ENCODE measurements at regions not wholly inside any gene's neighbourhood (a gene's known extent, or its start where the extent isn't known, plus 50 kb on each side); places are given as distances from the start of the nearest gene placed in this dataset.

DNA sequence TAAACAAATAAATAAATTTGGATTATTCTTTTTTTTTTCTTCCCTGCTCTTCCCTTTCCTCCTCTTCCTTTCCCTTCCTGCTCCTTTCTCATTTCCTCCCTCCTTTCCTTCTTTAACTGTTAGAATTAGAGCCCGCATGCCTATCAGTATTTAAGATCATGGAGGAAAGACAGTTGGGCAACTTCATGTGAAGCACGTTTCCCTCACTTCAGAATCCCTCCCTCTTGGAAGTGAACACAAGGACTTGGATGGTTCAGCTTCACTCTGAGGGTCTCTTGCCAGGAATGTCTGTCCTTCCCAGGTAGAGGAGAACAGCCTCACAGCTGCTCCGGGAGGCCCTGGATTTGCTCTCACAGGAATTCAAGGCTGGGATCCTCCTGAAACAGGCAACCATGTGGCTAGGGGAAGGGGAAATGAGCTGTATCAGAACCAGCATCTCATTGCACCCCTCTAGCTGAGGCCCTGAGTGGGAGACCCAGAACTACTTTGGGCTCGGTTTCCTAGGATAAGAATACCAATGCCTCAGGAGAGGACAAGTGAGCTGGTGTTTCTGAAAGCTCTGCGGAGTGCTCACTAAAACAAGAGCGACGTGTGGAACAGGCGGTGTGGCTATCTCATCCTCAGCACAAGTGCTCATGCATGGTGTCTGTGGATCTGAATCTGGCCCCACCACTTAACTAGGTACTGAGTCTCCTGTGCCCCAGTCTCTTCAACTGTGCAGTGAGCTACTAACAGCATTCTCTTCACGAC lies 230.5 kb downstream of the MYCN start:
- Histone ChIP-seq H3K27me3 (no peaks in the 10 kb centered on the region), H3K36me3 (replicated peaks in 1 of 2) (no peaks in the 10 kb centered on the region), H3K9me3 (replicated peaks in 1 of 3) (no peaks in the 10 kb centered on the region), H3K4me3 (no peak overlapping the region), H3K4me1 (replicated peaks in 1 of 2) (no peaks in the 10 kb centered on the region), H3K27ac (no peak overlapping the region)
- 86 to 91% (median 89%) methylated on average over 8 to 9 of the region's 9 CpGs for WGBS, 4 donors
- intact Hi-C loops (cut with DNase I): no loop called here
- TF ChIP-seq, protein P1, sequence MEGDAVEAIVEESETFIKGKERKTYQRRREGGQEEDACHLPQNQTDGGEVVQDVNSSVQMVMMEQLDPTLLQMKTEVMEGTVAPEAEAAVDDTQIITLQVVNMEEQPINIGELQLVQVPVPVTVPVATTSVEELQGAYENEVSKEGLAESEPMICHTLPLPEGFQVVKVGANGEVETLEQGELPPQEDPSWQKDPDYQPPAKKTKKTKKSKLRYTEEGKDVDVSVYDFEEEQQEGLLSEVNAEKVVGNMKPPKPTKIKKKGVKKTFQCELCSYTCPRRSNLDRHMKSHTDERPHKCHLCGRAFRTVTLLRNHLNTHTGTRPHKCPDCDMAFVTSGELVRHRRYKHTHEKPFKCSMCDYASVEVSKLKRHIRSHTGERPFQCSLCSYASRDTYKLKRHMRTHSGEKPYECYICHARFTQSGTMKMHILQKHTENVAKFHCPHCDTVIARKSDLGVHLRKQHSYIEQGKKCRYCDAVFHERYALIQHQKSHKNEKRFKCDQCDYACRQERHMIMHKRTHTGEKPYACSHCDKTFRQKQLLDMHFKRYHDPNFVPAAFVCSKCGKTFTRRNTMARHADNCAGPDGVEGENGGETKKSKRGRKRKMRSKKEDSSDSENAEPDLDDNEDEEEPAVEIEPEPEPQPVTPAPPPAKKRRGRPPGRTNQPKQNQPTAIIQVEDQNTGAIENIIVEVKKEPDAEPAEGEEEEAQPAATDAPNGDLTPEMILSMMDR (IDR thresholded peaks at IDR 0.05): no peak
- TF ChIP-seq POLR2A (IDR thresholded peaks at IDR 0.05): no peak
- DNase-seq: no peak

DNA sequence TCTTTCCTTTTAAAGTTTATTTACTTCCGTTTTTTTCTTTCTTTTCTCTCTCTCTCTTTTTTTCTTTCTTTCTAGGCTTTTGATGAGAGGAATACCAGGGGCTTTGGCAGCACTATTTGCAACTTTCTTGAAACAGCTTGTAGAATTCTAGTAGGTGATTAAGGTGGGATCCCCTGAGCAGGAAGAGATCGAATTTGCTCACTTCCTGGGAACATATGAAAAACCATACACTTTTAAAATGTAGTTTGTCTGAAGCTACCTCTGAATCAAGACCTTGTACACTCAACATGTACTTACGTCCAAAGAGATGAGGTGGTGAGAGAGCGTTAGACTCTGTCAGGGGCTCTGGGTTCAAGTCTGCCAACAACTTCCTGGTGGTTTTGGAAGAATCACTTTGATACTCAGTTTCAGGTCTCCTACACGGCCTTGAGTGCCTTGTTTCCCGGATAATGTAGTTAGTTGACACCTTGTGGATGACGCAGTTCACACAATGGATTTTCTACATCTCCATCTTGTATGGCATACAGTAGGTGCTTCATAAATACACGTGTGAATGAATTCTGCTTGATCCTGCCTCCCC lies 229.1 kb downstream of the MYCN start:
- Histone ChIP-seq H3K36me3 (replicated peaks in 1 of 2) (no peaks in the 10 kb centered on the region), H3K27ac (no peak overlapping the region), H3K4me3 (no peak overlapping the region), H3K9me3 (replicated peaks in 1 of 3) (no peaks in the 10 kb centered on the region), H3K4me1 (replicated peaks in 1 of 2) (no peaks in the 10 kb centered on the region), H3K27me3 (no peaks in the 10 kb centered on the region)
- no peak for TF ChIP-seq POLR2A (IDR thresholded peaks at IDR 0.05)
- TF ChIP-seq, protein P1 (IDR thresholded peaks at IDR 0.05): no peak
- 72 to 79% (median 76%) methylated on average over 8 of the region's 8 CpGs for WGBS, 4 donors
- no peak for DNase-seq
- intact Hi-C loops (cut with DNase I): no loop called here

- Histone ChIP-seq H3K27ac (no peak overlapping the region), H3K27me3 (no peaks in the 10 kb centered on the region), H3K9me3 (replicated peaks in 1 of 3) (no peaks in the 10 kb centered on the region), H3K4me1 (replicated peaks in 1 of 2) (no peaks in the 10 kb centered on the region), H3K36me3 (replicated peaks in 1 of 2) (no peaks in the 10 kb centered on the region), H3K4me3 (no peak overlapping the region)
- TF ChIP-seq, protein P1 (IDR thresholded peaks at IDR 0.05): no peak
- no peak for TF ChIP-seq POLR2A (IDR thresholded peaks at IDR 0.05)
- WGBS, 4 donors: 87 to 93% (median 91%) methylated on average over 24 of the region's 24 CpGs
- intact Hi-C loops (cut with DNase I): no loop called here
- DNase-seq: no peak
These were observed 228.3 kb downstream of the MYCN start for GRCh38 chr2:16168506-16169264.

GRCh38 chr2:16167870-16168426 lies 227.6 kb downstream of the MYCN start:
- Histone ChIP-seq H3K4me1 (replicated peaks in 1 of 2) (no peaks in the 10 kb centered on the region), H3K4me3 (no peak overlapping the region), H3K9me3 (replicated peaks in 1 of 3) (no peaks in the 10 kb centered on the region), H3K27ac (no peak overlapping the region), H3K27me3 (no peaks in the 10 kb centered on the region), H3K36me3 (replicated peaks in 1 of 2) (no peaks in the 10 kb centered on the region)
- 82 to 89% (median 86%) methylated on average over 7 of the region's 7 CpGs for WGBS, 4 donors
- TF ChIP-seq, protein P1 (IDR thresholded peaks at IDR 0.05): no peak
- no peak for TF ChIP-seq POLR2A (IDR thresholded peaks at IDR 0.05)
- intact Hi-C loops (cut with DNase I): no loop called here
- DNase-seq: no peak
